HG02852 (cell line): ENCODE measurements at regions not wholly inside any gene's neighbourhood (a gene's known extent, or its start where the extent isn't known, plus 50 kb on each side); places are given as distances from the start of the nearest gene placed in this dataset.
"Not testable (repeated sequence)": the region's sequence is repeated elsewhere in the genome, so short reads cannot be mapped to it uniquely, and the experiment has no call there.

Source experiments
- ATAC-seq: cut with Tn5 transposase; IDR thresholded peaks from one replicate; pipeline ENCODE4 v1.9.1; 2021; ENCODE audit warnings: mild to moderate bottlenecking, moderate library complexity; ENCODE audit not compliant: unreplicated experiment

- ATAC-seq, result no peak
Measured at GRCh38 chr13:72657379-72657778, 70.0 kb downstream of the MZT1 start.

GRCh38 chr13:72656357-72656756 lies 71.1 kb downstream of the MZT1 start:
- ATAC-seq, result no peak

- ATAC-seq, result no peak
Measured at GRCh38 chr13:72653506-72653905, 73.9 kb downstream of the MZT1 start.

GRCh38 chr13:72652681-72653080 lies 74.7 kb downstream of the MZT1 start:
- no peak for ATAC-seq

GRCh38 chr13:72651144-72651543 lies 76.3 kb downstream of the MZT1 start:
- ATAC-seq, result no peak

GRCh38 chr13:72650051-72650700 lies 77.3 kb downstream of the MZT1 start:
- ATAC-seq, result no peak

GRCh38 chr13:72648513-72649065 lies 78.8 kb downstream of the MZT1 start:
- ATAC-seq, result no peak

- no peak for ATAC-seq
Measured at GRCh38 chr13:72647422-72647821, 80.0 kb downstream of the MZT1 start.

GRCh38 chr13:72645521-72645920 lies 81.9 kb downstream of the MZT1 start:
- no peak for ATAC-seq

GRCh38 chr13:72643311-72643989 lies 84.0 kb downstream of the MZT1 start:
- ATAC-seq, result no peak

GRCh38 chr13:72639377-72639776 lies 88.1 kb downstream of the MZT1 start:
- no peak for ATAC-seq

GRCh38 chr13:72638059-72638815 lies 89.2 kb downstream of the MZT1 start:
- no peak for ATAC-seq

- no peak for ATAC-seq
Measured at GRCh38 chr13:72637561-72637960, 89.9 kb downstream of the MZT1 start.

GRCh38 chr13:72634859-72635258 lies 92.6 kb downstream of the MZT1 start:
- no peak for ATAC-seq

- ATAC-seq, result no peak
Measured at GRCh38 chr13:72622546-72622945, 104.9 kb downstream of the MZT1 start.

- no peak for ATAC-seq
Measured at GRCh38 chr13:72620874-72621273, 106.6 kb downstream of the MZT1 start.

- ATAC-seq, result no peak
Measured at GRCh38 chr13:72617951-72618350, 109.5 kb downstream of the MZT1 start.

GRCh38 chr13:72617186-72617585 lies 110.2 kb downstream of the MZT1 start:
- no peak for ATAC-seq

- ATAC-seq, result not testable (repeated sequence)
Measured at GRCh38 chr13:72610251-72610891, 117.1 kb downstream of the MZT1 start.

- ATAC-seq, result no peak
Measured at GRCh38 chr13:72599178-72599743, 128.2 kb downstream of the MZT1 start.
